ENCODE measurements at regions not wholly inside any gene's neighbourhood (a gene's known extent, or its start where the extent isn't known, plus 50 kb on each side); places are given as distances from the start of the nearest gene placed in this dataset.

- H3K27ac ChIP-seq, result no peak overlapping the region
- 44 to 72% (median 53%) methylated on average over 4 of the region's 4 CpGs for WGBS, 5 donors
- intact Hi-C loops (cut with DNase I; ENCODE audit: low total_unique reads), result no loop called here
Measured at GRCh38 chr6:18598551-18599264, 211.6 kb downstream of the RNF144B start.

GRCh38 chr6:18600255-18600654, 213.1 kb downstream of the RNF144B start:
- intact Hi-C loops (cut with DNase I; ENCODE audit: low total_unique reads), result no loop called here
- Histone ChIP-seq H3K27me3 (no peaks in the 10 kb centered on the region), H3K4me3 (no peak overlapping the region), H3K4me1 (peaks cover 0 to 11% (median 4%) of the 10 kb centered on the region in 4 donors), H3K9me3 (no peaks in the 10 kb centered on the region), H3K36me3 (no peaks in the 10 kb centered on the region), H3K27ac (no peak overlapping the region)
- DNase-seq, result no peak
- TF ChIP-seq POLR2A (IDR thresholded peaks at IDR 0.05) (no peak), POLR2AphosphoS5 (IDR thresholded peaks at IDR 0.05) (no peak), EP300 (IDR thresholded peaks at IDR 0.05) (no peak), CTCF (IDR thresholded peaks at IDR 0.05) (no peak)
- 50 to 69% (median 64%) methylated on average over 2 of the region's 2 CpGs for WGBS, 5 donors

More at GRCh38 chr6:18598551-18599264, 211.6 kb downstream of the RNF144B start:
- Histone ChIP-seq H3K9me3 (no peaks in the 10 kb centered on the region), H3K36me3 (no peaks in the 10 kb centered on the region), H3K4me3 (no peak overlapping the region), H3K4me1 (peaks cover 0 to 11% (median 4%) of the 10 kb centered on the region in 4 donors), H3K27me3 (no peaks in the 10 kb centered on the region)
- TF ChIP-seq CTCF (IDR thresholded peaks at IDR 0.05), result no peak
- TF ChIP-seq POLR2AphosphoS5 (IDR thresholded peaks at IDR 0.05), result no peak
- TF ChIP-seq EP300 (IDR thresholded peaks at IDR 0.05), result no peak
- no peak for DNase-seq

- DNase-seq, result peak in 1 of 2 donors; percentile 16
- peaks cover 0 to 3% (median 1%) of the 10 kb centered on the region in 4 donors for H3K4me1 ChIP-seq
- intact Hi-C loops (cut with DNase I; ENCODE audit: low total_unique reads), result no loop called here
- 79 to 92% (median 79%) methylated on average over 5 of the region's 5 CpGs for WGBS, 5 donors
- H3K27ac ChIP-seq, result no peak overlapping the region
- TF ChIP-seq POLR2A (IDR thresholded peaks at IDR 0.05) (no peak), CTCF (IDR thresholded peaks at IDR 0.05) (no peak), POLR2AphosphoS5 (IDR thresholded peaks at IDR 0.05) (no peak), EP300 (IDR thresholded peaks at IDR 0.05) (no peak)
- no peak overlapping the region for H3K4me3 ChIP-seq
- H3K27me3 ChIP-seq, result no peaks in the 10 kb centered on the region
- no peaks in the 10 kb centered on the region for H3K36me3 ChIP-seq
- H3K9me3 ChIP-seq, result no peaks in the 10 kb centered on the region
Measured at GRCh38 chr6:18601516-18602020, 214.4 kb downstream of the RNF144B start.

- Histone ChIP-seq H3K4me1 (no peaks in the 10 kb centered on the region), H3K9me3 (no peaks in the 10 kb centered on the region), H3K4me3 (no peak overlapping the region), H3K27me3 (no peaks in the 10 kb centered on the region), H3K27ac (no peak overlapping the region), H3K36me3 (no peaks in the 10 kb centered on the region)
- TF ChIP-seq EP300 (IDR thresholded peaks at IDR 0.05), result no peak
- intact Hi-C loops (cut with DNase I; ENCODE audit: low total_unique reads), result no loop called here
- 71 to 96% (median 83%) methylated on average over 2 of the region's 2 CpGs for whole genome bisulfite sequencing, 5 donors
- DNase-seq, result no peak
Measured at GRCh38 chr6:18602931-18603330, 215.8 kb downstream of the RNF144B start.

GRCh38 chr6:18603361-18603760, 216.2 kb downstream of the RNF144B start:
- no peak for DNase-seq
- Histone ChIP-seq H3K27me3 (no peaks in the 10 kb centered on the region), H3K4me1 (no peaks in the 10 kb centered on the region), H3K27ac (no peak overlapping the region), H3K9me3 (peaks cover 0 to 4% (median 1%) of the 10 kb centered on the region in 4 donors), H3K4me3 (no peak overlapping the region), H3K36me3 (no peaks in the 10 kb centered on the region)
- intact Hi-C loops (cut with DNase I; ENCODE audit: low total_unique reads), result no loop called here
- 62 to 79% (median 68%) methylated on average over 5 of the region's 5 CpGs for WGBS, 5 donors
- TF ChIP-seq EP300 (IDR thresholded peaks at IDR 0.05) (no peak), CTCF (IDR thresholded peaks at IDR 0.05) (no peak), POLR2A (IDR thresholded peaks at IDR 0.05) (no peak), POLR2AphosphoS5 (IDR thresholded peaks at IDR 0.05) (no peak)
